Endometrium (tissue), 2 donors: ENCODE measurements at regions not wholly inside any gene's neighbourhood (a gene's known extent, or its start where the extent isn't known, plus 50 kb on each side); places are given as distances from the start of the nearest gene placed in this dataset.
"Not testable (repeated sequence)": the region's sequence is repeated elsewhere in the genome, so short reads cannot be mapped to it uniquely, and the experiment has no call there.

Experiments used
- FAIRE-seq: peaks from 2 replicates; lab custom pipeline; 2012; peaks lifted over from hg19 to GRCh38; lab: Jason Lieb, UNC
- donor health status: control.
- donor health status: control.

DNA sequence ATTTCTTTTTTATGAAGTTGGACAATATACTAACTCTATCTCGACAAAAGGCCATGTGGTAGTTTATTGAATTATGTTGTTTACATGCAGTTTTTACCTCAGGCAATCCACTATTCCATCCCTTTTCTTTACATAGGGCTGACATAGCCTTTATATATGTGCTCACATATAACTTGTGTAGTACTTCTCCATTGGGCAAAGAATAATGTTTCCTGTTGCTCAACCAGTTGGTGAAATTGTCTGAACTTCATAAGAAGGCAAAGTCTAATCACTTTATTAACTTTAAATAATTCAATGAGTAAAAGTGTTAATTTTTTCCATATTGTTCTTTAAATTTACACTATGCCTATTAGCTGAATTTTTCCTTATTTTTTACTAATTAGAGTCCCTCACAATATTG, 1272.1 kb downstream of the EPHA7 start:
- FAIRE-seq: no peak

- no peak for FAIRE-seq
These were observed 1279.8 kb downstream of the EPHA7 start for GRCh38 chr6:92139601-92140000.

DNA sequence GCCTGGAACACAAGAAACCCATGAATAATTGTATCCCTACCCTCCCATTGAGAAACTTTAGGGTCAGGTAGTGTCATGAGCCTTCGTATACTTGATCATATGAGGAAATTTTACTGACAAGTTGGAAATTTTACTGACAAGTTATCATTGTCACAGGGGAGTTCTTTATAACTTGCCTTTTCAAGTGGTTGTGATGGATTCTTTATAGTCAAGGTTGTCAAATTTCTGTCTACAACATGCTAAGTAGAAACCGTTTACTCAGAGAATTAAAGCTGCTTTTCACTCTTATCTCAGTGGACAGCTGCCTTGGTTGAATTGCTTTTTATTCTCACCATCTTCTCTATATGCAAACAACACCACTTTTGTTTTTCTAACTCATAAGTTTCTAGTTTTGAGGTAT, 1286.4 kb downstream of the EPHA7 start:
- no peak for FAIRE-seq

DNA sequence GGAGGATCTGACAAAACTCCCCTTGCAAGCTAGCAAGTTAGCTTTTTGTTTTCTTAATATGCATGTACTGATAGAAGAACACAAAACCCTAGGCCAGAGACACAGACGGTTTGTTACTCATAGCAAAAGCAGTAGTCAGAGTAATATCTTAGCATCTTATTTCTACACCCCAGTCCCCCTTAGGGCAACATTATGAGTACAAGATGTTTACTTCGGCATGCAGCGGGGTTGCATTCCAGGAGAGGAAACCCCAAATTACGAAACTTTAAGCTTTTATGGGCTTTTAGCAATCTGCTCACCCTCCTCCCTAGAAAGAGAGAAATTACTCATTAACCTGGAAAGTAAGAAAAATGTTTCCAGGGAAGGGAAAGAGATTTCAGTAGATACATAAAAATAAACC, 1286.9 kb downstream of the EPHA7 start:
- FAIRE-seq: no peak

DNA sequence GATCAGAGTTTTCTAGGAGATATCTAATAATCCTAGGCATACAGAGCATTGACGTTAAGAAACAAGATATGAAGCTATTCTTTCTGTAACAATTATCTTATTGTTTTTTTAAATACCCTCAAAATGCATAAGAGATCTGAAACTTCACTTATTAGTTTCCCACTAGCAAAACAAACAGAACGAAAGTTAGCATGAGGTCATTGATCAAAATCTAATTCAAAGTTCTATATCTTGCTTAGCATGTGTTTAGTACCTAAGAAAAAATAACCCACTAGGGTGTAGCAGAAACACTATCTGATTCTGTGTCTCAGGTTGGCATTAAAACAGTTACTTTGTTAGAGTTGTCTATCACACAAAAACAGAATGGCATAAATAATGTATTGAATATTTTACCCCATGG, 1288.4 kb downstream of the EPHA7 start:
- no peak for FAIRE-seq

DNA sequence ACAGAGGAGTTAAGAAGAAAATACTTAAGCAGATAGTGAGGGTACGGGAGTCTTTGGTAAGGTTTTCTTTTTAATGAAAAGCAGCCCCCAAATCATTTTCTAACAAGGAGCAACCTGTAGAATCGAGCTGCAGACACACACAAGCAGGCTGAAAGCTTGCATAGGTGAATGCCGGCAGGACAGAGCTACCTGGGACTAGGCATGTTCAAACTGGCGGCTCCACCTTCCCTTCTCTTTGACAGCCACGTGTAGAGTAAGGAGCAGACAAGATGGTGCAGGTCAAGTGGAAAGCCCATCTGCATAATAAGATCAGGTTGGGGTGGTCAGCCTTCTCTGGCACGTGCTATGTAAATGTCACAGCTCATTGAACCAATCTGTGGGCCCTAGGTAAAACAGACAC, 1292.4 kb downstream of the EPHA7 start:
- no peak for FAIRE-seq

DNA sequence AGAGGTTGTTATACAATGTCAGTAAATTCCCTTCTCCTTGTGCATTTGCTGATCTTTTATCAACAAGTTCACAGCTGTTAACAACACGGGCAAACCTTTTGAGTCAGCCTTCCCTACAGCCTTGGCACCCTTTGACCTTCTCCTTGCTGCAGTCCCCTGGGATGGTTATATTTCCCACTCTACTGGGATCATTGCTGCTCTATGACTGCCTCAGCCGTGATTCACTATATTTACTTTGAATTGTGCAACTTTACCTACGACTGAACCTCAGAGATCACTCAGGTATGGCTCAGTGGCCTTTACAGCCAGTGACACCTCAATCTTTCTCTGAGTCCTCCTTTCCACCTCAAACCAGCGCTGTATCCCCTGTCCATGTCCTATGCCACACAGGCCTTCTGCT, 1293.3 kb downstream of the EPHA7 start:
- no peak for FAIRE-seq

DNA sequence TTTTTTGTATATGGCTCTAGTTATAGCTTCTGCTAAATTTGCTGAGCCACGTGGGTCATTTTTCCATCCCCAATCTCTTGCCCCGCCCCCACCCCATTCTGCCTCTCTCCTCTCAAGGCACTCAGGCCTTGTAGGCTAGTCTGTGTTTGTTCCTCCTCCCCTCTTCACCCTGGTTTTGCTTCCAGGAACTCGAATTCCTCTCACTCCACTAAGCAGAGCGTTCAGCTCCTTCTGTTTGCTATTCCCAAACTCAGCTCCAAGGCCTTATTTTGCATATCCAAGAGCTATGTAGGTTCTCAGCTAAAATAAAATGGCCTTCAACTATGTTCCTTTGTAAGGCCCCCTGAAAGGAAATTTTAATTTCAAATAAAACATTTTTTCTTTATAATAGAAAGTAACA, 1293.7 kb downstream of the EPHA7 start:
- FAIRE-seq: no peak

GRCh38 chr6:92124200-92124651, 1295.1 kb downstream of the EPHA7 start:
- FAIRE-seq: no peak

DNA sequence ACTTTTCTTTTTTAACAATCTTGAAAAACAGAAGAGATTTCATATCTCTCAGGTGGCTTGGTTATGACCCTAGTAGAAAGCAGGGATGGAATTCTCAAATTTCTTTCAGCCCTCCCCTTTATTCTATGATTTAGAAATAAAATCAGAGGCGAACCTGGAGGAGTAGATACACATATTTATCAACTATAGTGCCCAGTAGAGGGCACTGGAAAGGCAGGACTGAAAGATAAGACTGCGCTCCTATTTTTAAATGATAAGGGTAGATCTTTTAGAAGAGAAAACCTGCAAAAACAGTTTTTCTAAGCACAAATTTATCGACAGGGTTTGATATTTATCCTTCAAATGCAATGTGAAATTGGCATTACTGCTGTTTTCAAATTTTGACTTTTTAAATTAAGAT, 1296.6 kb downstream of the EPHA7 start:
- FAIRE-seq: no peak

DNA sequence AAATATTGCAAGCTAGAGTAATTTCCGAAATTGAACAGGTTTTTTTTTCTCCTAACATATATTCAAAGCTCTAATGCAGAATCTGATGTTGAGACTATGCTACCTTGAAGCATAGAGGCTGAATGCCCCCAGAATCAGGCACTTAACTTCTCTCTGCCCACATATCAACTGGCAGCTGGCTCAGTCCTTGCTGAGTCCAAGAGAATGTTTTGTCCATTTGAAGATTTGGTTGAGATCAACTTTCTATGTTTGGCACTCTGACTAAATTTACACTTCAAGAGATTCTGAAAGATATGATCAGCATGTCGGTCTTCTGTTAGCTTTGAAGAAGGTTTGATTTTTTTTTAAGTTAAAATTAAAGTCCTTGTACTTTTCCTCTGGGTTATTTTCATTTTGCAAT, 1298.1 kb downstream of the EPHA7 start:
- FAIRE-seq: no peak

DNA sequence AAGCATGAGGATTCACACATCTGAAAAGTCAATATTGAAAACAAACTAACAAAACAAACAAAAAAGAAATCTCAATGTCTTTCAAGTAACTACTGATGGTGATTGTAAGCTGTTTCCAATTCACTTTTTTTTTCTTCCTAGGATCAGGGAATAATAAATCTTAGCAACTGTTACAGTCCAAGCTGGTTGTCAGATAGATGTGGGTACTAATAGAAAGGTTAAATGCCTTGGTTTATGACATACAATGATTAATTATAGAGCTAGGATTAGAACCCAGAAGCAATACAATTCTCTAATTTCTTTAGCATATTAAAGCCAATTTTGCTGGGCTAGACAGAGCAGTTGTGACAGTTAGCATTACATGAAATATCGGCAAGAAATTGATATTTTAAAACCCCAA, 1301.6 kb downstream of the EPHA7 start:
- no peak for FAIRE-seq

DNA sequence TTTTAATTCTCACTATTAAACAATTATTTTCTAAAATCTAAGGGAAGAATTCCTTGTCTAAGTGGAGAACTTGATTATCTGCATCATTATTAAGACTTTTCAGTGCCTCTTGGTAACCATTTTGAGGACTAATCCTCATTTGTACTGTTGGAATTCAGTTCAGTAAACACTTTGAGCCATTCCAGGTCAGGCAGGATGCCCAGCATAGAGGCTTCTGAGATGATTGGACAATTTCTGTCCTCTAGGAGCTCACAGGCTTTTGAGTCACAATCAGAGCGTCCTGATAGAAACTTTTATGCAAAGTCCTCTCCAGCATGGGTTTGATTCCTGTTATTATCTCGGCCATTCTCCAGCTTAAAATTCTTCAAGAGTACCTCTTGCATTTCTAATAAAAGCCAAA, 1304.6 kb downstream of the EPHA7 start:
- no peak for FAIRE-seq

- FAIRE-seq: no peak
These were observed 1305.2 kb downstream of the EPHA7 start for GRCh38 chr6:92114091-92114675.

DNA sequence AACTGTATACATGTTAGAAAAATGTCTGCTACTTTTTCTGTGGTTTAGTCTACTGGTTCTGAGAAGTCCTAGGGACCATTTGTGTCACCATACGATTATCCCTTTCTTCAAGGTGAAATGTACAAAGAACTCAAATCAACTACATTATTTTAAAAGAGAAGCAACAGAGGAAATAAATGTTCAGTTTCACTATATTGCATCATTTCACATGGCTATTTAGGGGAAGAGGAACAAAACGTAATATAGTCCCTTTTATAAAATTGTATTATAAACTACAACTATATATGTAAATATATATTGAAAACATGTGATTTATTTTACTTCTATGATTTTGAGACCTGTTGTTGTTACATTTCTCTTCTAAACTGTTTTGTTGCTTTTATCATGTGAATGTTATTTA, 1308.0 kb downstream of the EPHA7 start:
- no peak for FAIRE-seq

DNA sequence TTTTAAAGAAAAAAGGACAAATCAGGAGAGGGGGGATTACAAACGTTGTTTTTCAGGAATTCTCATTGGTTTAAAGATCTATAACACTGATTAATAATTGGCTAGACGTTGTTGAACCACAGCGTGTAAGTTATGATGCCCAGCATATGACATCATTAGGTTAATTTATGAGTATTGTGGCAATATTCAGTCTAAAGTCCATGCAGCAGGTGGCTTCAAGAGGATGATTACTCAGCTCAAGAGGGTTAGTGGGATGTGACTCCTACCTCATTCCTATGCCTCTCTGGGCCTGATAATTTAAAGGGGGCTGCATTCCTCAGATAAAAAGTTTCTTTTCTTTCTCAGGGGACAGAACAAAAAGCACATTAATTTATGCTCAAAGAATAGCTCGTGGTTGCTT, 1309.0 kb downstream of the EPHA7 start:
- no peak for FAIRE-seq

DNA sequence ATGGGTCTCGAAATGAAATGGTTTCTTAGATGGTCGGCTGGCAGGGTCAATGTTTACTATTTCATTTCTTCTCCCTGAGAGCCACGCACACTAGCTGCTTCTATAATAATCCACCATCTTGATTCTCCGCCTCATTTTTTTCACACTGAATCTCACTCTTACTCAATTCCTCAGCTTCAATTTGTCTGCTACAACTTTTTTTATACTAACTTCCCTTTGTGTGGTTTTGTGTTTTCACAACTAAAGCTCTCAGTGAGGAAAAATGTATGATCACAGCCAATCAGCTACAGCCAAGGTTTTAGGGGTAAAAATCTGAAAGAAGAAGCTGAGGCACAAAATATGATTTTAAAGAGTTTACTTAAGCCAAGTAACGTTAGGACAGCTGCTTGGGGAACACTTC, 1309.4 kb downstream of the EPHA7 start:
- FAIRE-seq: no peak

GRCh38 chr6:92109256-92109655, 1310.1 kb downstream of the EPHA7 start:
- FAIRE-seq: no peak

GRCh38 chr6:92086750-92087149, 1332.6 kb downstream of the EPHA7 start:
- FAIRE-seq: no peak

GRCh38 chr6:92083914-92084313, 1335.4 kb downstream of the EPHA7 start:
- not testable (repeated sequence) for FAIRE-seq

DNA sequence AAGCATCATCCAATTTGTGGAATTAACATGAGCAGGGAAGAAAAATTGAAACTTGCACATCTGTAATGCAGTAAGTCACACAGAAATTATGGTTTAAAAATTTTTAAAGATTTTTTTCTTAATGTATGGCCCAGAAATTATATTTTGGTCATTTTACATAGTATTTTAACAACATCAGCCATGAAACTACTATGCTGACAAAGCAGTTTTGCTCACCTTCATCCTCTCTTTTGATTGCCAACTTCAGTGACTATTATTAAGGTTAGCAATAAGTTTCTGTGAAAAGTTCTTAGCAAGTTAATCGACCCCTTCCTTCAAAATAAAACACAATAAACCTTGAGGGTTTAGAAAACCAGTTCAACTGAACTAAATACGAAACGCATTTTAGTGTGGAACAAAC, 1347.0 kb downstream of the EPHA7 start:
- FAIRE-seq: no peak

- no peak for FAIRE-seq
These were observed 1349.6 kb downstream of the EPHA7 start for GRCh38 chr6:92069781-92070180.

DNA sequence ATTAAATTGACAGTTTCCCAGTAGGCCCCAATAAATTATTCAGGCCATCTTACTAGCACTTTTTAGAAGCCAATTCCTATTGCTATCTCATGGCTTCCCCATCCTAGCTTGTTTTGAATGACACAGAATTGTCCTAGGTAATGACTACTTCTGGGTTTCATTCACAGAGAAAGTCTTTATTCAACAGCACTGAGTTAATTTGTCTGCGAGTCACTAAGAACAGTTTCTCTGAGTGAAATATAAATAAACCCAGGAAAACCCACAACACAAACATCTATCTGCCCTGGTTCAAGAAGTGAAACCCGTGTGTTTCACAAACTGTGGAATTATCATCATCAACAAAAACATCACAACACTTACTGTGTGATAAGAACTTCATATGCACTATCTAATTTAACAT, 1366.8 kb downstream of the EPHA7 start:
- FAIRE-seq: no peak

- no peak for FAIRE-seq
These were observed 1369.1 kb downstream of the EPHA7 start for GRCh38 chr6:92050216-92050615.

DNA sequence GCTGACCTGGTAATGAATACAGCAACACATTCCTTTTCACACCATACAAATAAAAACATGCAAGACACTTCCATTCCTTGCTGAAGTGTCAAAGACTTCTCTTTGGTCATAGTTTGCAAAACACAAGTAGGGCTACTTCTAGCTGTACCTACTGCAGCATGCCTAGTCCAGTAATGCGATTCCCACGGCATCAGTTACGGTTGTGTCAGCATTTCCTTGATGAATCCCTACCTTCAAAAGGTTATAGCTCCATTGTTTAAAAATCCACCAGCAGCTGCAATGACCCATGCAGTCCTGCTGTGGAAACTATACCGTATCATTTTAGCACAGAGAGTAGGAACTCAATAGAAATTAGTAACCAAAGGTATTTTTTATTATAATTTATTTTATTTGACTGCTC, 1371.5 kb downstream of the EPHA7 start:
- no peak for FAIRE-seq
